Left lung (tissue), 4 donors: ENCODE measurements at regions not wholly inside any gene's neighbourhood (a gene's known extent, or its start where the extent isn't known, plus 50 kb on each side); places are given as distances from the start of the nearest gene placed in this dataset.

ENCODE experiments used
- ATAC-seq: fragments of 200-7000 bp; cut with Tn5 transposase; one replicate; pipeline ENCODE4 v1.9.1; 2020; ENCODE audit warnings: moderate library complexity
- DNase-seq, 4 donors: peaks; one replicate each; pipeline ENCODE4 v3.0.0-alpha.2; 2013 to 2020
- H3K27ac ChIP-seq, 2 donors: fragments of 200-600 bp; sonication (generic) in 1 of 2; one replicate each; pipeline versions ENCODE4 v1.5.0 to v1.8.0; 2020 to 2021
- H3K27me3 ChIP-seq, 2 donors: fragments of 200-600 bp; sonication (generic) in 1 of 2; one replicate each; pipeline versions ENCODE4 v1.5.0 to v1.8.0; 2020 to 2021
- H3K36me3 ChIP-seq, 2 donors: fragments of 200-600 bp; sonication (generic) in 1 of 2; one replicate each; pipeline versions ENCODE4 v1.5.0 to v1.8.0; 2020 to 2021
- H3K4me1 ChIP-seq, 2 donors: fragments of 200-600 bp; one replicate each; pipeline ENCODE4 v1.8.0; 2021
- H3K4me3 ChIP-seq, 2 donors: fragments of 200-600 bp; sonication (generic) in 1 of 2; one replicate each; pipeline versions ENCODE4 v1.5.0 to v1.8.0; 2020 to 2021; ENCODE audit warnings: mild to moderate bottlenecking in 1 of 2
- H3K9me3 ChIP-seq, 2 donors: fragments of 200-600 bp; sonication (generic) in 1 of 2; one replicate each; pipeline versions ENCODE4 v1.5.0 to v1.8.0; 2020 to 2021
- CTCF ChIP-seq, 2 donors: fragments of 200-600 bp; sonication (generic) in 1 of 2; IDR thresholded peaks; one replicate each; pipeline versions ENCODE4 v1.5.0 to v1.8.0; 2021; ENCODE audit warnings: antibody characterized with exemption in 2 of 2
- intact Hi-C, 2 donors: fragments of 100-400 bp; cut with DNase I; formaldehyde crosslinking; loops; one replicate each; pipeline versions ENCODE4 v1.11.2 to v1.14.2; 2022
- donor health status: DM: no; HTN: yes; CAD: no.
- donor health status: DM: no; HTN: no; CAD: no.

GRCh38 chr3:72139316-72139715, 354.4 kb upstream of the PROK2 start:
- TF ChIP-seq CTCF (IDR thresholded peaks at IDR 0.05), result no peak
- Histone ChIP-seq H3K27ac (no peak overlapping the region), H3K4me1 (no peaks in the 10 kb centered on the region), H3K36me3 (no peaks in the 10 kb centered on the region), H3K9me3 (peaks cover 0 to 3% of the 10 kb centered on the region in 2 donors), H3K4me3 (no peak overlapping the region), H3K27me3 (no peaks in the 10 kb centered on the region)
- intact Hi-C loops, result no loop called here
- ATAC-seq, result no peak
- no peak for DNase-seq

- peaks cover 0 to 3% of the 10 kb centered on the region in 2 donors for H3K9me3 ChIP-seq
- H3K4me3 ChIP-seq, result no peak overlapping the region
- ATAC-seq (no peak), DNase-seq (no peak)
- H3K4me1 ChIP-seq, result no peaks in the 10 kb centered on the region
- intact Hi-C loops, result no loop called here
- TF ChIP-seq CTCF (IDR thresholded peaks at IDR 0.05), result no peak
- no peaks in the 10 kb centered on the region for H3K27me3 ChIP-seq
- no peak overlapping the region for H3K27ac ChIP-seq
- no peaks in the 10 kb centered on the region for H3K36me3 ChIP-seq
These were observed 353.2 kb upstream of the PROK2 start for GRCh38 chr3:72137865-72138861.

GRCh38 chr3:72135636-72136035, 350.7 kb upstream of the PROK2 start:
- intact Hi-C loops, result no loop called here
- H3K27ac ChIP-seq, result no peak overlapping the region
- H3K36me3 ChIP-seq, result no peaks in the 10 kb centered on the region
- no peaks in the 10 kb centered on the region for H3K4me1 ChIP-seq
- no peaks in the 10 kb centered on the region for H3K9me3 ChIP-seq
- ATAC-seq (no peak), DNase-seq (no peak)
- no peak for TF ChIP-seq CTCF (IDR thresholded peaks at IDR 0.05)
- no peaks in the 10 kb centered on the region for H3K27me3 ChIP-seq
- no peak overlapping the region for H3K4me3 ChIP-seq

GRCh38 chr3:72134989-72135451, 350.1 kb upstream of the PROK2 start:
- ATAC-seq, result no peak
- no peaks in the 10 kb centered on the region for H3K4me1 ChIP-seq
- intact Hi-C loops, result no loop called here

More at GRCh38 chr3:72134989-72135451, 350.1 kb upstream of the PROK2 start:
- no peaks in the 10 kb centered on the region for H3K36me3 ChIP-seq
- H3K9me3 ChIP-seq, result no peaks in the 10 kb centered on the region
- H3K27me3 ChIP-seq, result no peaks in the 10 kb centered on the region
- H3K27ac ChIP-seq, result no peak overlapping the region
- no peak overlapping the region for H3K4me3 ChIP-seq
- no peak for DNase-seq
- no peak for TF ChIP-seq CTCF (IDR thresholded peaks at IDR 0.05)
